ENCODE measurements at regions not wholly inside any gene's neighbourhood (a gene's known extent, or its start where the extent isn't known, plus 50 kb on each side); places are given as distances from the start of the nearest gene placed in this dataset.

- TF ChIP-seq, protein P1, sequence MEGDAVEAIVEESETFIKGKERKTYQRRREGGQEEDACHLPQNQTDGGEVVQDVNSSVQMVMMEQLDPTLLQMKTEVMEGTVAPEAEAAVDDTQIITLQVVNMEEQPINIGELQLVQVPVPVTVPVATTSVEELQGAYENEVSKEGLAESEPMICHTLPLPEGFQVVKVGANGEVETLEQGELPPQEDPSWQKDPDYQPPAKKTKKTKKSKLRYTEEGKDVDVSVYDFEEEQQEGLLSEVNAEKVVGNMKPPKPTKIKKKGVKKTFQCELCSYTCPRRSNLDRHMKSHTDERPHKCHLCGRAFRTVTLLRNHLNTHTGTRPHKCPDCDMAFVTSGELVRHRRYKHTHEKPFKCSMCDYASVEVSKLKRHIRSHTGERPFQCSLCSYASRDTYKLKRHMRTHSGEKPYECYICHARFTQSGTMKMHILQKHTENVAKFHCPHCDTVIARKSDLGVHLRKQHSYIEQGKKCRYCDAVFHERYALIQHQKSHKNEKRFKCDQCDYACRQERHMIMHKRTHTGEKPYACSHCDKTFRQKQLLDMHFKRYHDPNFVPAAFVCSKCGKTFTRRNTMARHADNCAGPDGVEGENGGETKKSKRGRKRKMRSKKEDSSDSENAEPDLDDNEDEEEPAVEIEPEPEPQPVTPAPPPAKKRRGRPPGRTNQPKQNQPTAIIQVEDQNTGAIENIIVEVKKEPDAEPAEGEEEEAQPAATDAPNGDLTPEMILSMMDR (IDR thresholded peaks at IDR 0.05; ENCODE audit: insufficient read depth, low read length, poor library complexity, severe bottlenecking) = no peak
- DNase-seq (ENCODE audit: extremely low read depth, insufficient read length) = no peak
- no peaks in the 10 kb centered on the region for H3K36me3 ChIP-seq (ENCODE audit: control insufficient read depth, insufficient read depth, low read length)
- no peak overlapping the region for H3K4me3 ChIP-seq (replicated peaks; ENCODE audit: low read depth, low read length)
- H3K27me3 ChIP-seq (replicated peaks; ENCODE audit: control insufficient read depth, insufficient read depth, low read length) = no peaks in the 10 kb centered on the region
These were observed 60.5 kb upstream of the TBX20 start for GRCh38 chr7:35314354-35314753.

DNA sequence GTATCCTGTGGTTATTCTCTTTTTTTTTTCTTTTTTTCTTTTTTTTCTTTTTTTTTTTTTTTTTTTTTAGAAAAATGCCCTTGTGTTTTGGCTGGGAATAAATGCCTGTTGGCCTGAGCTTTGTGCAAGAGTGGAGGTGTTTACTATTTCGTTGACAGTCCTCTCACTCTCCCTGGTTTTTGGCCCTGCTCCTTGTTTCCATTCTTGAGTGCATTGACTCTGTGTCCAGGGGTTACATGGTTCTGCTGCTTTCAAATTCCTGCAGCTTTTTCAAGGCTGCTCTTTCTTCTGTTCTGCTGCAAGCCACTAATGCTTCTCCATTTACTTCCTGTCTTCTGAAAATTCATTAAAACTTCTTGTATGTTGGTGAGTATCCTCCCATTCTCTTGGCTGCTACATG is 59.7 kb upstream of the TBX20 start:
- no peak for DNase-seq (ENCODE audit: extremely low read depth, insufficient read length)
- no peaks in the 10 kb centered on the region for H3K27me3 ChIP-seq (replicated peaks; ENCODE audit: control insufficient read depth, insufficient read depth, low read length)
- H3K4me3 ChIP-seq (replicated peaks; ENCODE audit: low read depth, low read length) = no peak overlapping the region
- H3K36me3 ChIP-seq (ENCODE audit: control insufficient read depth, insufficient read depth, low read length) = no peaks in the 10 kb centered on the region
- TF ChIP-seq, protein P1 (IDR thresholded peaks at IDR 0.05; ENCODE audit: insufficient read depth, low read length, poor library complexity, severe bottlenecking) = no peak

Measured in GM06990 (cell line).